Mammary epithelial cell (primary cell): ENCODE measurements at regions not wholly inside any gene's neighbourhood (a gene's known extent, or its start where the extent isn't known, plus 50 kb on each side); places are given as distances from the start of the nearest gene placed in this dataset.

ENCODE experiments used
- EZH2 ChIP-seq: IDR thresholded peaks from 2 replicates; pipeline ENCODE4 v1.6.1; 2012; ENCODE audit warnings: low read length, inconsistent platforms, borderline replicate concordance
- TF ChIP-seq, protein P1 (sequence below), 2 donors: IDR thresholded peaks in 1 of 2; conservative IDR thresholded peaks in 1 of 2; 2 replicates each; pipeline ENCODE4 v1.5.1; 2011 to 2012; ENCODE audit warnings: inconsistent platforms in 2 of 2, low read length in 2 of 2, mild to moderate bottlenecking in 2 of 2, control low read depth in 1 of 2, low read depth in 1 of 2; ENCODE audit not compliant: insufficient read depth in 1 of 2; ENCODE audit errors: extremely low read depth in 1 of 2

DNA sequence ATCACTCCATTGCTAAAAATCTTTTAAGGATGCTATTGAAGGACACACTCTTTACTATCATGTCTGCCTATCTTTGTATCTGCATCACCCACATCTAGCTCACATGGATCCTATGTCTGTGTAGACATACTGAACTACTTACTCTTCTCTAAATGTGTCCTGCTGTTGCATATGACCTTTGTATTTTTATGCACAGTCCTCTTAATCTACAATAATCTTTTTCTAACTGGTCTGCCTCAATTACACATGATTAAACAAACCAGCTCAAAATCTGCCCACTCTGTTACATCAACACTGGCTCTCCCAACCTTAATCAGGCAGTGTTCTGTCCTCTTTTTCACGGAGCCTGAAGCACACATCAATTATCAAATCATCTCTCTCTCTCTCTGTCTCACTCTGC is 316.3 kb upstream of the MGAT4C start:
- TF ChIP-seq EZH2: no peak
- TF ChIP-seq, protein P1, sequence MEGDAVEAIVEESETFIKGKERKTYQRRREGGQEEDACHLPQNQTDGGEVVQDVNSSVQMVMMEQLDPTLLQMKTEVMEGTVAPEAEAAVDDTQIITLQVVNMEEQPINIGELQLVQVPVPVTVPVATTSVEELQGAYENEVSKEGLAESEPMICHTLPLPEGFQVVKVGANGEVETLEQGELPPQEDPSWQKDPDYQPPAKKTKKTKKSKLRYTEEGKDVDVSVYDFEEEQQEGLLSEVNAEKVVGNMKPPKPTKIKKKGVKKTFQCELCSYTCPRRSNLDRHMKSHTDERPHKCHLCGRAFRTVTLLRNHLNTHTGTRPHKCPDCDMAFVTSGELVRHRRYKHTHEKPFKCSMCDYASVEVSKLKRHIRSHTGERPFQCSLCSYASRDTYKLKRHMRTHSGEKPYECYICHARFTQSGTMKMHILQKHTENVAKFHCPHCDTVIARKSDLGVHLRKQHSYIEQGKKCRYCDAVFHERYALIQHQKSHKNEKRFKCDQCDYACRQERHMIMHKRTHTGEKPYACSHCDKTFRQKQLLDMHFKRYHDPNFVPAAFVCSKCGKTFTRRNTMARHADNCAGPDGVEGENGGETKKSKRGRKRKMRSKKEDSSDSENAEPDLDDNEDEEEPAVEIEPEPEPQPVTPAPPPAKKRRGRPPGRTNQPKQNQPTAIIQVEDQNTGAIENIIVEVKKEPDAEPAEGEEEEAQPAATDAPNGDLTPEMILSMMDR (conservative IDR thresholded peaks at IDR 0.05 in 1 of 2, IDR thresholded peaks at IDR 0.05 in 1 of 2; ENCODE audit: extremely low read depth in 1 of 2, insufficient read depth in 1 of 2, low read depth in 1 of 2, low read length in 2 of 2): no peak
